Stimulated activated CD8-positive, alpha-beta memory T cell treated with anti-CD3 and anti-CD28 coated beads, Interleukin-2, amount 100 ng/mL, for 48 hours (primary cell): ENCODE measurements at regions not wholly inside any gene's neighbourhood (a gene's known extent, or its start where the extent isn't known, plus 50 kb on each side); places are given as distances from the start of the nearest gene placed in this dataset.
"Not testable (repeated sequence)": the region's sequence is repeated elsewhere in the genome, so short reads cannot be mapped to it uniquely, and the experiment has no call there.

ENCODE experiments used
- DNase-seq, 2 donors: peaks; one replicate each; pipeline ENCODE4 v3.0.0-alpha.2; 2020; ENCODE audit warnings: low read depth in 2 of 2

DNA sequence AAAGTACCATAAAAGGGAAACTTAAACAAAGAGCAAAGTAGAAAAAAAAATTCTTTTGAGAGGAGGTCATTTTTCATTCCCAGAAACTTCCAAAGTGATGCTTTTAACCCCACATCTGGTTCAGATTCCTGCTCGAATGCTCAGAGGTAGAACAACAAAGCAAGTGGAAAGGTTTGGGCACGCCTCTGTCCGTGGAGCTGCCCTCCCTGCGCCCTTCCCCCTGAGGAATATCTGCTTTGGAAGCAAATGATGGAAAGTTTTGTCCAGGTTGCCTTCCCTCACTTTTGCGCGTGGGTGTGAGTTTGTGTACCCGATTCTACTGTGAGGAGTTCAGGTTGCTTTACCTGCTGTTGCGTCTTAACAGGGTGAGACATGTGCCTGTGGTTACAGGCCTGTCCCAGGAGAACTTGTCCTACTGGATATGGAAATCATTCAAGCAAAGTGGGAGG lies 110.2 kb downstream of the KLF5 start:
- DNase-seq: no peak

DNA sequence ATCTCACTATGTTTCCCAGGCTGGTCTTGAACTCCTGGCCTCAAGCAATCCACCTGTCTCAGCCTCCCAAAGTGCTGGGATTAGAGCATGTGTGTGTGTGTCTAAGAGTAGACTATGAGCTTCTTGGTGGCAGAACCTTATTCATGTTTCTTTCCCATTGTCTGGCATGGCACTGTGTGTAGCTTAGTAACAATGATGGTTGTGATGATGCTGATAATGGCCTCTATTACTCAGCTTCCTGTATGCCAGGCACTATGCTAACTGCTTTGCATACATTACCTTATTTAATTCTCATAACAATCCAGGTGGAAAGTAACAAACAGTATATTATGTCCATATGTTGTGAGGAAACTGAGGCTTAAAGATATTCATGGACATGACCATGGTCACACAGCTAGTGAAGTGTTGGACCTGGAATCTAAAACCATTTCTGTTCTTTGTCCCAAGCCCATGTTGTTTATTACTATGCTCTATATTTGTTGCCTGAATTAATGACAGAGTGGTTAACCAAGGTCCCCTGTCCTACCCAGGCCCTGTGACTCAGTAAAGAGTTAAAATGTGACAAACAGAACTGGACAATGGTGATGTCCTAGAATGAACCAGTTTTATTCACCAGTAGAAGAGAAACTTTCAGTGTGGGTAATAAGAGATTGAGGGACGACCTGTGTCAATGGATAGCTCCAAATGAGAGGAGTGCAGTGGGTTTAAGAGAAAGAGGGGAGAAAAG lies 109.6 kb downstream of the KLF5 start:
- DNase-seq: no peak

- no peak for DNase-seq
These were observed 108.4 kb downstream of the KLF5 start for GRCh38 chr13:73167028-73167820.

GRCh38 chr13:73166204-73166603 lies 107.4 kb downstream of the KLF5 start:
- no peak for DNase-seq

DNA sequence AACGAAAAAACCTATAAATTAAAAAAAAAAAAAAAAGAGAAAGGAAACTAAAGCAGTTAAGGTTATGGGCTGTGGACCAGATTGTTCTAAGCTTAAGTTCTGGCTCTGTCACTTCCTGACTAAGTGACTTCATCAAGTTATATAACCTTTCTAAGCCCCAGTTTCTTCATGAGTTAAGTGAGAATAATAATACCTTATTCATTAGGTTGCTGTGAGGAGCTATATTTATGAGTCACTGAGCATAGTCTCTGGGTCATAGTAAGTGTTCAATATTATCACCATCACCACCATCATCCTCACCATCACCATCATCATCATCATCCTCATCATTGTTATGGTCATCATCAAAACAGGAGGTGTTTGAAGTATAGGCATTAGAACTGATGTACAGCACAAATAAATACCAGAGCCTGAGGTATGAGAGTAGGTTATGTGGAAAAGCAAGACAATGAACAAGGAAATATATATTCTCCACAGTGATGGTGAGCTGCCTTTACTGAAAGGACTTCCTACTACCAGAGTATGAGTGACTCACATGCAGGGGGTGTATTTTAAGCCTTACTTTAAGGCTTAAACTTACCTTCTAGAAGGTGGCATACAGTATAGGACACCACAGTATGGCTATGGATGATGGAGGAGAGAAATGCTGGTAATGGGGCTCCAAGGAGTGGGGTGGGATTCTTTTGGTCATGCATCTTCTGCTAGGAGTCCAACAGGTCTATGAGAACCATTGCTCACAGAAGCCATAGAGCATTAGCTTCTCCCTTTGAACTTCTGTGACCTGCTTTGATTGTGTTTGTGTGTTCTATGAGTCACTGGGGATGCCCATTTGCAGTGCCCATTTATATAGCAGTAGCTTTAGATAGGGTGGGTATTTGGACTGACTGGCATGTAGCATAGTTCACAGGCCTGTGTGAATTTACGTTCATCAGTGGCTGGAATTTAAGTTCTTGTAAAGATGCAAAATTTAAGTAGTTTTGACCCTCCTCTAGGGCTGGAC lies 104.4 kb downstream of the KLF5 start:
- DNase-seq: no peak

- DNase-seq: not testable (repeated sequence)
These were observed 101.7 kb downstream of the KLF5 start for GRCh38 chr13:73160371-73161031.

DNA sequence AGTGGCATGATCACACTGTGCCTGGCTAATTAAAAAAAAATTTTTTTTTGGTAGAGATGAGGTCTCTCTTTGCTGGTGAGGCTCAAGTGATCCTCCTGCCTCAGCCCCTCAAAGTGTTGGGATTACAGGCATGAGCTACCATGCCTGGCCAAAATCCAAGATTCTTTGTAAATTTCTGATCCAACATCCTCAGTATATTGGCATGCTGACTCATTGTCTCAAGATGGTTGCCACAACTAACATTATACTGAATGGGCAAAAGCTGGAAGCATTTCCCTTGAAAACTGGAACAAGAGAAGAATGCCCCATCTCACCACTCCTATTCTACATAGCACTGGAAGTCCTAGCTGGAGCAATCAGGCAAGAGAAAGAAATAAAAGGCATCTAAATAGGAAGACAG lies 100.0 kb downstream of the KLF5 start:
- no peak for DNase-seq

- no peak for DNase-seq
These were observed 98.2 kb downstream of the KLF5 start for GRCh38 chr13:73157031-73157430.

- no peak for DNase-seq
These were observed 87.9 kb downstream of the KLF5 start for GRCh38 chr13:73146707-73147106.

- DNase-seq: no peak
These were observed 83.3 kb downstream of the KLF5 start for GRCh38 chr13:73142071-73142470.

GRCh38 chr13:73141292-73141771 lies 82.5 kb downstream of the KLF5 start:
- no peak for DNase-seq

DNA sequence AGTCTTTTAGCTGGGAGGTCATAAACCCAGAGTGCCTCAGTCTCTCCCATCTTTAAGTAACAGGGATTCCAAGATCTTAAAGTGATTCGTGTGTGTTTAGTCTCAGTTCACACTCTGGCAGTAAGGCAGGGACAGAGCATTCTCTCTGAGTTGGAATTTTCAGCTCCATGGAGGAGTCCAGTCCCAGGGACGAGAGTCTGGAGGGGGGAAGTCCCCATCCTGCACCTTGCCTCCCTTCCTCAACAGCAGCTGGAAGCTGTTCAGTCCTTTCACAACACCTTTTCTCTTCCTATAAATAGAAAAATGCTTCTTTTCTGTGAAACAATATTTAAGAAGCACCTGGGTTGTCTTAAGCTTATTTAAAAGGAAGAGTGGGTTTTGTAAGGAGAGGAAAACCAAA lies 82.0 kb downstream of the KLF5 start:
- DNase-seq: no peak

GRCh38 chr13:73138638-73139491 lies 80.1 kb downstream of the KLF5 start:
- no peak for DNase-seq

DNA sequence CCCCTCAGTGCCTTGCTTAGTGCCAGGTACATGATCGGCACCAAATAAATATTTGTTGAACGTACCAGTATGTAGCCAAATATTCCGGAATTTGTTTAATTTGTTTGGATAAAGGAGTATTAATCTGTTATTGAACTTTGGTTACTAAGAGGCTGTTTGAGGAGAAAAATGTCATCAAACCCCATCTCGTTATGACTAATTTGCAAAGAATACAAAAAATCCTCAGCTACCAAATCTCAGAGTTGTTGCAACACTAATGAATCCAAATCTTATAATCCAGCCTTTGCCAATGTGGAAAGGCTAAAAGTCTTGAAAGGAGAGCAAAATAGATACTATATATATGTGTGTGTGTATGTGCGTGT lies 79.5 kb downstream of the KLF5 start:
- DNase-seq: no peak

DNA sequence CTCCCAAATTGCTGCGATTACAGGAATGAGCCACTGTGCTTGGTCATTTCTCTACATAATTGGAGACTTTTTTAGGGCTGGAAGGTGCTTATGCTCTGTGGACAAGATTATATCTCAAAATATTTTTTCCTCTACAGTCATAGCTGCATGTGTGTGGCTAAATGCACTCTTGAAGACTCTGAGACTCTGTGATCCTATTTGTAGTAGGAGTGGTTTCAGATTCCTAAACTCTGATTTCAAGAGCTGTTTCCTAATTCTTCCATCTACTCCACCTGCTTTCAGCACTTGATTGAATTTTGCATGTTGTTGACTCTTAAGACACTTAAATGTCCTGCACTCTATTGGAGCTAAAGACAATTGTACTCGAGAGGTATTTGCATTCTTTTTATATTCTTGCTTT lies 78.0 kb downstream of the KLF5 start:
- DNase-seq: no peak

- no peak for DNase-seq
These were observed 74.7 kb downstream of the KLF5 start for GRCh38 chr13:73133531-73133930.

GRCh38 chr13:73131247-73131646 lies 72.4 kb downstream of the KLF5 start:
- no peak for DNase-seq

DNA sequence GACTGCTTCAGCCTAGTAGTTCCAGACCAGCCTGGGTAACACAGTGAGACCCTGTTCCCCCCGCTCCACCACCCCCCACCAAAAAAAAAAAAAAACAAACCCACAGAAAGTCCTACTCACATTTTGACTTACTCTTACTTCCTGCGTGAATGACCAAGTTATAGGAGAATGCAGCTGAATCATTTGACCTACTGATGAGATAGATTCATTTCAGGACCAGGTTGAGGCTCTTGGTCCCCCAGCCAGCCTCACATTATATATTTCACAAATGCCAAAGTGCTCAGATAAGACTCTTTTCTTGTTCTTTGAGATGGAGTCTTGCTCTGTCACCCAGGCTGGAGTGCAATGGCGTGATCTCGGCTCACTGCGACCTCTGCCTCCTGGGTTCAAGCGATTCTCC lies 70.2 kb downstream of the KLF5 start:
- no peak for DNase-seq
